HG03342 (cell line): ENCODE measurements at regions not wholly inside any gene's neighbourhood (a gene's known extent, or its start where the extent isn't known, plus 50 kb on each side); places are given as distances from the start of the nearest gene placed in this dataset.
"Not testable (repeated sequence)": the region's sequence is repeated elsewhere in the genome, so short reads cannot be mapped to it uniquely, and the experiment has no call there.

Experiments
- ATAC-seq: cut with Tn5 transposase; IDR thresholded peaks from one replicate; pipeline ENCODE4 v1.9.1; 2021; ENCODE audit warnings: mild to moderate bottlenecking, moderate library complexity; ENCODE audit not compliant: unreplicated experiment

- no peak for ATAC-seq
Observed at GRCh38 chr5:97568382-97568781, 385.3 kb upstream of the RIOK2 start.

DNA sequence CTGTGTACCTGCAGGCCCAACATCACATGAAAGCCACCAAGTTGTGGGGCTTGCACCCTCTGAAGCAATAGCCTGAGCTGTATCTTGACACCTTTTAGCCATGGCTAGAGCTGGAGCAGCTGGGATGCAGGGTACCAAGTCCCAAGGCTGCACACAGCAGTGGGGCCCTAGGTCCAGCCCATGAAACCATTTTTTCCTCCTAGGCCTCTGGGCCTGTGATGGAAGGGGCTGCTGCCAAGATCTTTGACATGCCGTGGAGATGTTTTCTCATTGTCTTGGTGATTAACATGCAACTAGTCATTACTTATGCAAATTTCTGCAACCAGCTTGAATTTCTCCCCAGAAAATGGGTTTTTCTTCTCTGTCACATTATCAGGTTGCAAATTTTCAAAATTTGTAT lies 387.2 kb upstream of the RIOK2 start:
- ATAC-seq, result no peak

DNA sequence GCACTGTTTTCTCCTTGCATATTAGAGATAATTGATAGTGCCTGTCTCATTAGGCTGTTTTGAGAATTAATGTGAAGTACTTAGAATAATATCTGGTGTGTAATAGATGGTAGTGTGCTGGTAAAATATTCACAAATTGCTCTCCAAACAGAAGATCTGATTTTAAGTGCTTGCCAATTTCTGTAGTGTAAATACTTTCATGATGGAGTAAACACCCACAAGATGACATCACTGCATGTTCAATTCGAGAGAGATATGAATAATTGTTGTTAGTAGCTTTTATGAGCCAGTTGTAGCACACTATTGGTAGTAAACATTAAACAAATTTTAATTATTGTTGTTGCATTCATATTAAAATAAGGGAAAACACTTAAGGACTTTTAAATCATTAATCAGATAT lies 392.3 kb upstream of the RIOK2 start:
- no peak for ATAC-seq

- no peak for ATAC-seq
Observed at GRCh38 chr5:97576956-97577355, 393.9 kb upstream of the RIOK2 start.

DNA sequence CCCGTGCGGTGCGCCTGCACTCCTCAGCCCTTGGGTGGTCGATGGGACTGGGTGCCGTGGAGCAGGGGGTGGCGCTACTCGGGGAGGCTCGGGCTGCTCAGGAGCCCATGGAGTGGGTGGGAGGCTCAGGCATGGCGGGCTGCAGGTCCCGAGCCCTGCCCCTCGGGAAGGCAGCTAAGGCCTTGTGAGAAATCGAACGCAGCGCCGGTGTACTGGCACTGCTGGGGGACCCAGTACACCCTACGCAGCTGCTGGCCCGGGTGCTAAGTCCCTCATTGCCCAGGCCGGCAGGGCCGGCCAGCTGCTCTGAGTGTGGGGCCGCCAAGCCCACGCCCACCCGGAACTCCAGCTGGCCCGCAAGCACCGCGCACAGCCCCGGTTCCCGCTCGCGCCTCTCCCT lies 396.9 kb upstream of the RIOK2 start:
- not testable (repeated sequence) for ATAC-seq

GRCh38 chr5:97580746-97581145 lies 397.7 kb upstream of the RIOK2 start:
- ATAC-seq, result no peak

DNA sequence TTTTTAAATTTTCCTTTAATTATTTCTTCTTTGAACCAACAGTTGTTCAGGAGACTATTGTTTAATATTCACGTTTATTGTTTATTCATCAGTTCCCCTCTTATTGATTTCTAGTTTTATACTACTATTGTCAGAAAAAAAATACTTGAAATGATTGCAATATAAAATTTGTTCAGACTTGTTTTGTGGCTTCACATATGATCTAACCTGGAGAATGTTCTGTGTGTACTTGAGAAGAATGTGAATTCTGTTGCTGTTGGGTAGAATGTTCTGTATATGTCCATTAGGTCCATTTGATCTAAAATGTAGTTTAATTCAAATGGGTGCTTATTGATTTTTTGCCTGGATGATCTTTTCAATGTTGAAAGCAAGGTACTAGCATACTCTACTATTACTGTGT lies 408.7 kb upstream of the RIOK2 start:
- no peak for ATAC-seq

DNA sequence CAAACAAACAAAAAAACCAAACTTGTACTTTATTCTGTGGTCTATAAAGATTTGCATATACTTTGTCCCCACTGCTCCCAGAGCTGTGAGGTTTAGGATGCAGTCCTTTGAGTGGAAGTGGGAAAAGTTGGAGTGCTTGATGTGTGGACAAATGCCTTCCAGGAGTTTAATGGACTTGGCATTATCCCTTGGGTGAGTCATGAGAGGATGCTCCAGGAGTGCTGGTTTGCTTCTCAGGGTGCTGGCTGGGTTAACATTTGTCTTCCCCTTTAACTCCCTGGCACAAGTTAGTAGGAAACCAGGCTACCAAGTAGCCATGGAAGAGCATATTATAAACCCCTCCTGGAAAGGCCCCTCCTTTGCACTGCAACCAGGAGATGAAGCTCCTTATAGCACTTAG lies 417.4 kb upstream of the RIOK2 start:
- ATAC-seq, result no peak

DNA sequence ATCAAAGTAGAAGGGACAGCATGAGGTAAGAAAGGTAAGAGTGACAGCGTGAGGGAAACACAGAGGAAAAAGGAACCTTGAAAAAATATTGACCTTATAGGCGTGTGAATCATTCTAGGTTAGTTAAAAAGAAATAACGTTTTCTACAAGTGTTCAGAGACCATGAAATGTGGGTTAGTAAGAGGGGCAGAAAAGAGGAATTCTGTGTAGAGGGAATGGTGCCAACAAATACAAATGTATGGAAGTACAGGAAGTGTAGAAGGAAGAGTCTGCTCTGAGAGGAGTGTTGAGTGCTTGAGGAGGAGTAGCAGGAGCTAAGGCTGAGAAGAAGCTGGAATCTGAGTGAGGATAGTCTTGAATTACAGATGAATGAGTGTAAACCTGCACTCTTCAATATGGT lies 418.6 kb upstream of the RIOK2 start:
- ATAC-seq, result no peak

- no peak for ATAC-seq
Observed at GRCh38 chr5:97606531-97606930, 423.5 kb upstream of the RIOK2 start.

DNA sequence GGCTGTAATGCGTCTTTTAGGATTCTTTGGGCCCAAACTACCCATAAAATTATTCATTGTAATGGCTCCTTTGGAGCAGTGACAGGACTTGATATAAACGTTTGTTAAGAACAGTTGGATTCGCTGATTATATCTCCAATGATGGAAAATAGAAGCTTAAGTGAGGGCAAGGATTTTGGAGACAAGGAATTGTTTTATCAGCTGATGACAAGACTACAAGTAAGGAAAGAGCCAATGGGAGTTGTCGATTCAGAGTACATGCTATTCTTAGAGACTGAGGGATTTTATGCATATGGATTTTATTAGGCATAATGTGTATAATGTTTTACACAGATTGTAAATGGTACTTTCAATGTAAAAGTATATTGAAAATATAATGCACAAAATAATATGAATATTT lies 425.5 kb upstream of the RIOK2 start:
- no peak for ATAC-seq

DNA sequence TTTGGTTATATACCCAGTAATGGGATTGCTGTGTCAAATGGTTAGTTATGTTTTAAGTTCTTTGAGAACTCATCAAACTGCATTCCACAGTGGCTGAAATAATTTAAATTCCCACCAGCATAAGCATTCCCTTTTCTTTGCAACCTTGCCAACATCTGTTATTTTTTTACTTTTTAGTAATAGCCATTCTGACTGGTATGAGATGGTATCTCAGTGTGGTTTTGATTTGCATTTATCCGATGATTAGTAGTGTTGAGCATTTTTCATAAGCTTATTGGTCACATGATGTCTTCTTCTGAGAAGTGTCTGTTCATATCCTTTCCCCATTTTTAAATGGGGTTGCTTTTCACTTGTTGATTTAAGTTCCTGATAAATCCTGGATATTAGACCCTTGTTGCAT lies 435.7 kb upstream of the RIOK2 start:
- ATAC-seq, result no peak

- ATAC-seq, result no peak
Observed at GRCh38 chr5:97623441-97623840, 440.4 kb upstream of the RIOK2 start.

DNA sequence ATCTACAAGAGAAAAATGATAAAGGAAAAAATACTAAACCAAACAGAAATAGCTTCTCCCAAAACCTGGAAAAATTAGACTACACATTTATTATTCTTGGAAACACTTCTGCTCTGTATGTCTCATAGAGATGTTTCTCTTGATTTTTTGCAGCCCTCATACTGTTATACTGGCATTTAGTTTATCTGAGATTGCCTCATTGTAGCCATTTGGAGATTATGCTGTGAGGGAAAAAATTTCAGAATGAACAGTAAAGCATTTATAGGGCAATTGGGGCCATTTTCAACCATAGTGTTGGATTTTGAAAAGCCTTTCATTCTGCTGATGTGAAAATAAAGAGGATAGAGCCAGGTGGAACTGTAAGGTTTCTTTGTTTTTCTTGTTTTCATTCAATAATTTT lies 441.8 kb upstream of the RIOK2 start:
- ATAC-seq, result no peak

DNA sequence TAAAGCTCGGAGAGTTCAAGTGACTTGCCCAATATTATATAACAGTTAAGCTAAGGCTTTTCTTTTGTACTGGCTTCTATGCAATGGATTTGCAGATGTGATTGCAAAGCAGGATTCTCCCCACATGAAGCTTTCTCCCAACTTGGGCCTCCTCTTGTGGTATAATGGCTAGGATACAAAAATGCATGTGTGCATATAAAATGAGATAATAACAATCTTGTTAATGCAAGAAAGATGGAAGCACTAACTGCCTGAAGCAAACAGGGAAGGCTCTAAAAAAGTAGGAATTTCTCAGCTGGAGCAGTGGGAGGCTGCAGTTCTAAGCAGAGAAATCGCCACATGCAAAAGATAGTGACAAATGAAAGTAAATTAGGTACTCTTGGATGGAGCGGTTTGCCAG lies 444.2 kb upstream of the RIOK2 start:
- no peak for ATAC-seq

GRCh38 chr5:97628031-97628430 lies 445.0 kb upstream of the RIOK2 start:
- no peak for ATAC-seq

- no peak for ATAC-seq
Observed at GRCh38 chr5:97628807-97629206, 445.8 kb upstream of the RIOK2 start.

GRCh38 chr5:97629276-97629675 lies 446.2 kb upstream of the RIOK2 start:
- no peak for ATAC-seq

DNA sequence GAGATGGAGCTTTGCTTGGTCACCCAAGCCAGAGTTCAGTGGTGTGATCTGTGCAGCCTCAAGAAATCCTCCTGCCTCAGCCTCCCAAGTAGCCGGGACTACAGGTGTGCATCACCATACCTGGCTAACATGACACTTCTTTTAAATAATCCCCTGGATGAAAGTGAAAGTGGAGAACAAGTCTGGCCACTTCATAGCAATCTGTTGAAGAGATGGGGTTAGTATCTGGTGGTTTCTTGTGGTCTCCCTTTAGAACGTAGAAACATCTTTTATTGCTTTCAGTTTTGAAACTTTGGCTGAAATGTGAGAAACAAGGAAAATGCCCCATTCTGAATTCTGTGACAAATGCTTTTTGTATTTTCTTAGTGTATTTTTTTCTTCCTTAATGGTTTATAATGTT lies 452.5 kb upstream of the RIOK2 start:
- peak; percentile 76 for ATAC-seq

GRCh38 chr5:97636766-97637165 lies 453.7 kb upstream of the RIOK2 start:
- ATAC-seq, result no peak

DNA sequence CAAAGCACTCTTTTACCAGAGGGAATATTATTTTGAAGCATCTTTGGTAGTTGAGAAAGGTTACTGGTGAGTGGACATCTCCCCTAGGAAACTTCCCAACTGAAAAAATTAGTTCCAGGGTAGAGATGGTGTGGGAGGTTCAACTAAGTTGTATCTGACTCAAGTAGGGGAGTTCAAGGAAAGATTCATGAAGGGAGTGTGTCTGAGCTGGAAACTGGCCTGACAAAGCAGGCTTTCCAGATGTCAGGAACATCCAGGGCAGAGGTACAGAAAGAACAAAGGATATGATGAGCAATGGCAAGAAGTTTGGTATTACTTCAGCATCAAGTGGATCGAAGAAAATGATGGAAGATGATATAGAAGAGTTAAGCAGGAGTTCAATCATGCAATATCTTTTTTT lies 458.0 kb upstream of the RIOK2 start:
- ATAC-seq, result no peak

DNA sequence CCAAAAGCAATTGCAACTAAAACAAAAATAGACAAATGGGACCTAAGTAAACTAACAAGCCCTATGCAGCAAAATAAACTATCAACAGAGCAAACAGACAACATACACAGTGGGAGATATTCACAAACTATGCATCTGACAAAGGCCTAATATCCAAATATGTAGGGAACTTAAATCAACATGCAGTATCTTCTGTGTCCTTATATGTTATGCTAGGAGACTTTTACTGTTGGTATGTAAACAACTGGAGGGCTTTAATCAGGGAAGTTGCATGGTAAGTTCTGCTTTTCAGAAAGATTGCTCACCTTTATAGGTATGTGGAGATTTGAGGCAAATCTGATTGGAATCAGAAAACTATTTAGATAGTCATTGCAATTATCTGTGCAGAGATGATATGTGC lies 461.2 kb upstream of the RIOK2 start:
- no peak for ATAC-seq

GRCh38 chr5:97644896-97645295 lies 461.8 kb upstream of the RIOK2 start:
- ATAC-seq, result no peak

GRCh38 chr5:97657239-97657638 lies 474.2 kb upstream of the RIOK2 start:
- no peak for ATAC-seq
